Astrocyte (in vitro differentiated cells and primary cell): ENCODE measurements at regions not wholly inside any gene's neighbourhood (a gene's known extent, or its start where the extent isn't known, plus 50 kb on each side); places are given as distances from the start of the nearest gene placed in this dataset.

Source experiments
- DNase-seq: peaks from one replicate; pipeline ENCODE4 v3.0.0-alpha.2; 2010; ENCODE audit warnings: low read depth
- FAIRE-seq: peaks from 2 replicates; lab custom pipeline; 2011; peaks lifted over from hg19 to GRCh38; lab: Jason Lieb, UNC
- H2AFZ ChIP-seq: 2 replicates; pipeline ENCODE4 v1.6.0; 2012; ENCODE audit warnings: low read depth, low read length, inconsistent platforms
- H3K27ac ChIP-seq: 2 replicates; pipeline ENCODE4 v1.5.1; 2011; ENCODE audit warnings: low read depth, low read length, inconsistent platforms
- H3K27me3 ChIP-seq: 2 replicates; pipeline ENCODE4 v1.6.0; 2011; ENCODE audit warnings: low read length, inconsistent platforms; ENCODE audit not compliant: insufficient read depth
- H3K36me3 ChIP-seq: 2 replicates; pipeline ENCODE4 v1.5.1; 2011; ENCODE audit warnings: low read length, inconsistent platforms; ENCODE audit not compliant: insufficient read depth
- H3K4me1 ChIP-seq: 2 replicates; pipeline ENCODE4 v1.5.1; 2011; ENCODE audit warnings: low read length, inconsistent platforms; ENCODE audit not compliant: insufficient read depth
- H3K4me2 ChIP-seq: 2 replicates; pipeline ENCODE4 v1.6.0; 2012; ENCODE audit warnings: low read length, inconsistent platforms
- H3K4me3 ChIP-seq: 2 replicates; pipeline ENCODE4 v1.5.1; 2011; ENCODE audit warnings: low read depth, mild to moderate bottlenecking, low read length, inconsistent platforms; ENCODE audit not compliant: insufficient read depth
- H3K79me2 ChIP-seq: 2 replicates; pipeline ENCODE4 v1.6.0; 2012; ENCODE audit warnings: mild to moderate bottlenecking, low read length, inconsistent platforms; ENCODE audit not compliant: insufficient read depth
- H3K9ac ChIP-seq: 2 replicates; pipeline ENCODE4 v1.6.0; 2012; ENCODE audit warnings: mild to moderate bottlenecking, low read length, inconsistent platforms
- H3K9me3 ChIP-seq: 2 replicates; pipeline ENCODE4 v1.5.1; 2012; ENCODE audit warnings: low read depth, mild to moderate bottlenecking, low read length, inconsistent platforms; ENCODE audit not compliant: insufficient read depth
- H4K20me1 ChIP-seq: 2 replicates; pipeline ENCODE4 v1.6.0; 2012; ENCODE audit warnings: low read length, inconsistent platforms; ENCODE audit not compliant: insufficient read depth
- H3K27ac Mint-ChIP-seq: one replicate; pipeline ENCODE4 v1.8.0; 2021; ENCODE audit warnings: mild to moderate bottlenecking, mixed read lengths; ENCODE audit not compliant: unreplicated experiment
- H3K27me3 Mint-ChIP-seq: one replicate; pipeline ENCODE4 v1.8.0; 2021; ENCODE audit warnings: low read depth, mixed read lengths; ENCODE audit not compliant: unreplicated experiment
- H3K36me3 Mint-ChIP-seq: one replicate; pipeline ENCODE4 v1.8.0; 2021; ENCODE audit warnings: low read depth, mixed read lengths; ENCODE audit not compliant: unreplicated experiment
- H3K4me1 Mint-ChIP-seq: one replicate; pipeline ENCODE4 v1.8.0; 2021; ENCODE audit warnings: low read depth, mixed read lengths; ENCODE audit not compliant: unreplicated experiment
- H3K4me3 Mint-ChIP-seq: one replicate; pipeline ENCODE4 v1.8.0; 2021; ENCODE audit warnings: mild to moderate bottlenecking, moderate library complexity, mixed read lengths; ENCODE audit not compliant: unreplicated experiment
- H3K9me3 Mint-ChIP-seq: one replicate; pipeline ENCODE4 v1.8.0; 2021; ENCODE audit warnings: mild to moderate bottlenecking, mixed read lengths; ENCODE audit not compliant: unreplicated experiment
- CTCF ChIP-seq: IDR thresholded peaks from 2 replicates; pipeline ENCODE4 v1.5.1; 2011; ENCODE audit warnings: low read depth, mild to moderate bottlenecking, inconsistent platforms, low read length, moderate library complexity; ENCODE audit not compliant: insufficient read depth
- EZH2 ChIP-seq: IDR thresholded peaks from 2 replicates; pipeline ENCODE4 v1.6.1; 2012; ENCODE audit warnings: mild to moderate bottlenecking, low read length, inconsistent platforms; ENCODE audit not compliant: insufficient read depth

GRCh38 chr5:30039379-30039778 lies 1154.1 kb upstream of the CDH6 start:
- Histone ChIP-seq H3K79me2 (no peaks in the 10 kb centered on the region), H3K9me3 (no peaks in the 10 kb centered on the region), H3K4me1 (no peaks in the 10 kb centered on the region), H3K9ac (no peak overlapping the region), H3K36me3 (no peaks in the 10 kb centered on the region), H3K4me2 (no peak overlapping the region), H3K27ac (no peak overlapping the region), H4K20me1 (no peaks in the 10 kb centered on the region), H3K27me3 (no peaks in the 10 kb centered on the region), H2AFZ (no peak overlapping the region), H3K4me3 (no peak overlapping the region)
- H3K36me3 Mint-ChIP-seq = no peaks in the 10 kb centered on the region
- TF ChIP-seq EZH2 (no peak), CTCF (no peak)
- DNase-seq = no peak
- H3K4me1 Mint-ChIP-seq = no peaks in the 10 kb centered on the region
- FAIRE-seq = no peak
- H3K27me3 Mint-ChIP-seq = no peaks in the 10 kb centered on the region
- no peak overlapping the region for H3K27ac Mint-ChIP-seq
- H3K9me3 Mint-ChIP-seq = no peaks in the 10 kb centered on the region
- no peak overlapping the region for H3K4me3 Mint-ChIP-seq

GRCh38 chr5:30034870-30035269 lies 1158.6 kb upstream of the CDH6 start:
- H3K4me1 ChIP-seq = no peaks in the 10 kb centered on the region
- Mint-ChIP-seq H3K27me3 (no peaks in the 10 kb centered on the region), H3K4me1 (no peaks in the 10 kb centered on the region), H3K9me3 (no peaks in the 10 kb centered on the region), H3K4me3 (no peak overlapping the region), H3K36me3 (no peaks in the 10 kb centered on the region), H3K27ac (no peak overlapping the region)
- no peak overlapping the region for H3K27ac ChIP-seq
- H2AFZ ChIP-seq = no peak overlapping the region
- no peak overlapping the region for H3K9ac ChIP-seq
- no peaks in the 10 kb centered on the region for H3K36me3 ChIP-seq
- FAIRE-seq (no peak), DNase-seq (no peak)
- H3K79me2 ChIP-seq = no peaks in the 10 kb centered on the region
- no peak overlapping the region for H3K4me2 ChIP-seq
- no peaks in the 10 kb centered on the region for H3K27me3 ChIP-seq
- H3K9me3 ChIP-seq = no peaks in the 10 kb centered on the region
- H4K20me1 ChIP-seq = no peaks in the 10 kb centered on the region
- H3K4me3 ChIP-seq = no peak overlapping the region
- TF ChIP-seq EZH2 (no peak), CTCF (no peak)

DNA sequence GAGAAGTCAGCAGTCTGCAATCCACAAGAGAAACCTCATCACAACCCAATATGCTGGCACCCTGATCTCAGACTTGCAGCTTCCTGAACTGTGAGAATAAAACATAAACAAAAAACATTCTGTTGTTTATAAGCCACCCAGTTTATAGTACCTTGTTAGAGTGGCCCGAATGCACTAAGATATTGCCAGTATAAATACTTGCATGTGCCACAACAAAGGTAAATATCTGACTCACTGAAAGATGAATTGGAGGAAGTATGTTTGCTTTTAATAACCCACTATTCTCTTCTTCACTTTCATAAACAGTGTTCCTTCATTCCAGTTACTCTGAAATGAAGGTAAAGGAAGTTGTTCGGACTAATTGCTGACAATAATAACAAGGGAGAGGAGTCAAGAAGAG lies 1163.4 kb upstream of the CDH6 start:
- Mint-ChIP-seq H3K27ac (no peak overlapping the region), H3K9me3 (no peaks in the 10 kb centered on the region), H3K4me3 (no peak overlapping the region), H3K4me1 (no peaks in the 10 kb centered on the region), H3K36me3 (no peaks in the 10 kb centered on the region), H3K27me3 (no peaks in the 10 kb centered on the region)
- no peak for TF ChIP-seq CTCF
- TF ChIP-seq EZH2 = no peak
- Histone ChIP-seq H2AFZ (no peak overlapping the region), H3K27me3 (no peaks in the 10 kb centered on the region), H3K79me2 (no peaks in the 10 kb centered on the region), H3K9me3 (no peaks in the 10 kb centered on the region), H4K20me1 (no peaks in the 10 kb centered on the region), H3K36me3 (no peaks in the 10 kb centered on the region), H3K27ac (no peak overlapping the region), H3K4me1 (no peaks in the 10 kb centered on the region), H3K9ac (no peak overlapping the region), H3K4me3 (no peak overlapping the region), H3K4me2 (no peak overlapping the region)
- DNase-seq (no peak), FAIRE-seq (no peak)
